A549 (cell line): ENCODE measurements at regions not wholly inside any gene's neighbourhood (a gene's known extent, or its start where the extent isn't known, plus 50 kb on each side); places are given as distances from the start of the nearest gene placed in this dataset.

Experiments
- CHD2 ChIP-seq: fragments of 150-350 bp; IDR thresholded peaks from 2 replicates; pipeline ENCODE4 v1.6.1; 2014; ENCODE audit warnings: low read length; ENCODE audit not compliant: partially characterized antibody
- TF ChIP-seq, protein P1 (sequence below): fragments of 200-600 bp; sonication (generic); IDR thresholded peaks from 2 replicates; pipeline ENCODE4 v1.6.1; 2016; ENCODE audit warnings: antibody characterized with exemption, mild to moderate bottlenecking, moderate library complexity
- TF ChIP-seq, protein P2 (sequence below): fragments of >200 bp; sonication (Bioruptor Twin); formaldehyde crosslinking; IDR thresholded peaks from 3 replicates; pipeline ENCODE4 v1.5.1; 2016

DNA sequence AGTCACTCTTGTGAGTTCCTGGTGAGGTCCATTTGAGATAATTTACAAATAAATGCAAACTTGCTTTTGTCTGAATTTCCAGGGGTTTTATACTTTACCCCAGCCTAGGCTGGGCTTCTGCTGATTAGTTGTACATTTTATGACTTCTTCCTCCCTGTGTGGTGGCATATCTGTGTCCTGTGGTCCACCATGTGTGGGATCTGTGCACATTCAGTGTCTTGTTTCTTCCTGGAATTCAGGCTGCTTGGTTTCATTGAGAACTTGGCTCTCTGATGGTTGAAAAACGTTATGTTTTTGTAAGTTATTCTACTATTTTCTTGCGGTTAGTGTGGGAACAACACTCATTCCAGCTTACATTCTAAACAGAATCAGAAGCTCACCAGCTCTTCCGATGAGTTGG is 523.4 kb upstream of the PFKP start:
- TF ChIP-seq CHD2: no peak
- TF ChIP-seq, protein P1, sequence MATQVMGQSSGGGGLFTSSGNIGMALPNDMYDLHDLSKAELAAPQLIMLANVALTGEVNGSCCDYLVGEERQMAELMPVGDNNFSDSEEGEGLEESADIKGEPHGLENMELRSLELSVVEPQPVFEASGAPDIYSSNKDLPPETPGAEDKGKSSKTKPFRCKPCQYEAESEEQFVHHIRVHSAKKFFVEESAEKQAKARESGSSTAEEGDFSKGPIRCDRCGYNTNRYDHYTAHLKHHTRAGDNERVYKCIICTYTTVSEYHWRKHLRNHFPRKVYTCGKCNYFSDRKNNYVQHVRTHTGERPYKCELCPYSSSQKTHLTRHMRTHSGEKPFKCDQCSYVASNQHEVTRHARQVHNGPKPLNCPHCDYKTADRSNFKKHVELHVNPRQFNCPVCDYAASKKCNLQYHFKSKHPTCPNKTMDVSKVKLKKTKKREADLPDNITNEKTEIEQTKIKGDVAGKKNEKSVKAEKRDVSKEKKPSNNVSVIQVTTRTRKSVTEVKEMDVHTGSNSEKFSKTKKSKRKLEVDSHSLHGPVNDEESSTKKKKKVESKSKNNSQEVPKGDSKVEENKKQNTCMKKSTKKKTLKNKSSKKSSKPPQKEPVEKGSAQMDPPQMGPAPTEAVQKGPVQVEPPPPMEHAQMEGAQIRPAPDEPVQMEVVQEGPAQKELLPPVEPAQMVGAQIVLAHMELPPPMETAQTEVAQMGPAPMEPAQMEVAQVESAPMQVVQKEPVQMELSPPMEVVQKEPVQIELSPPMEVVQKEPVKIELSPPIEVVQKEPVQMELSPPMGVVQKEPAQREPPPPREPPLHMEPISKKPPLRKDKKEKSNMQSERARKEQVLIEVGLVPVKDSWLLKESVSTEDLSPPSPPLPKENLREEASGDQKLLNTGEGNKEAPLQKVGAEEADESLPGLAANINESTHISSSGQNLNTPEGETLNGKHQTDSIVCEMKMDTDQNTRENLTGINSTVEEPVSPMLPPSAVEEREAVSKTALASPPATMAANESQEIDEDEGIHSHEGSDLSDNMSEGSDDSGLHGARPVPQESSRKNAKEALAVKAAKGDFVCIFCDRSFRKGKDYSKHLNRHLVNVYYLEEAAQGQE: no peak
- TF ChIP-seq, protein P2, sequence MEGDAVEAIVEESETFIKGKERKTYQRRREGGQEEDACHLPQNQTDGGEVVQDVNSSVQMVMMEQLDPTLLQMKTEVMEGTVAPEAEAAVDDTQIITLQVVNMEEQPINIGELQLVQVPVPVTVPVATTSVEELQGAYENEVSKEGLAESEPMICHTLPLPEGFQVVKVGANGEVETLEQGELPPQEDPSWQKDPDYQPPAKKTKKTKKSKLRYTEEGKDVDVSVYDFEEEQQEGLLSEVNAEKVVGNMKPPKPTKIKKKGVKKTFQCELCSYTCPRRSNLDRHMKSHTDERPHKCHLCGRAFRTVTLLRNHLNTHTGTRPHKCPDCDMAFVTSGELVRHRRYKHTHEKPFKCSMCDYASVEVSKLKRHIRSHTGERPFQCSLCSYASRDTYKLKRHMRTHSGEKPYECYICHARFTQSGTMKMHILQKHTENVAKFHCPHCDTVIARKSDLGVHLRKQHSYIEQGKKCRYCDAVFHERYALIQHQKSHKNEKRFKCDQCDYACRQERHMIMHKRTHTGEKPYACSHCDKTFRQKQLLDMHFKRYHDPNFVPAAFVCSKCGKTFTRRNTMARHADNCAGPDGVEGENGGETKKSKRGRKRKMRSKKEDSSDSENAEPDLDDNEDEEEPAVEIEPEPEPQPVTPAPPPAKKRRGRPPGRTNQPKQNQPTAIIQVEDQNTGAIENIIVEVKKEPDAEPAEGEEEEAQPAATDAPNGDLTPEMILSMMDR: no peak
